Omental fat pad (tissue), 3 donors: ENCODE measurements at regions not wholly inside any gene's neighbourhood (a gene's known extent, or its start where the extent isn't known, plus 50 kb on each side); places are given as distances from the start of the nearest gene placed in this dataset.

Experiments
- ATAC-seq: fragments of 150-250 bp; one replicate; pipeline ENCODE4 v1.9.1; 2016; ENCODE audit warnings: mild to moderate bottlenecking, moderate library complexity; ENCODE audit not compliant: low FRiP score
- DNase-seq: peaks from one replicate; pipeline ENCODE4 v3.0.0-alpha.2; 2019; ENCODE audit warnings: low spot score
- CTCF ChIP-seq, 3 donors: fragments of 450-650 bp; IDR thresholded peaks; one replicate each; pipeline ENCODE4 v1.5.1; 2016 to 2017; ENCODE audit warnings: antibody characterized with exemption in 3 of 3, mild to moderate bottlenecking in 3 of 3, moderate library complexity in 2 of 3

DNA sequence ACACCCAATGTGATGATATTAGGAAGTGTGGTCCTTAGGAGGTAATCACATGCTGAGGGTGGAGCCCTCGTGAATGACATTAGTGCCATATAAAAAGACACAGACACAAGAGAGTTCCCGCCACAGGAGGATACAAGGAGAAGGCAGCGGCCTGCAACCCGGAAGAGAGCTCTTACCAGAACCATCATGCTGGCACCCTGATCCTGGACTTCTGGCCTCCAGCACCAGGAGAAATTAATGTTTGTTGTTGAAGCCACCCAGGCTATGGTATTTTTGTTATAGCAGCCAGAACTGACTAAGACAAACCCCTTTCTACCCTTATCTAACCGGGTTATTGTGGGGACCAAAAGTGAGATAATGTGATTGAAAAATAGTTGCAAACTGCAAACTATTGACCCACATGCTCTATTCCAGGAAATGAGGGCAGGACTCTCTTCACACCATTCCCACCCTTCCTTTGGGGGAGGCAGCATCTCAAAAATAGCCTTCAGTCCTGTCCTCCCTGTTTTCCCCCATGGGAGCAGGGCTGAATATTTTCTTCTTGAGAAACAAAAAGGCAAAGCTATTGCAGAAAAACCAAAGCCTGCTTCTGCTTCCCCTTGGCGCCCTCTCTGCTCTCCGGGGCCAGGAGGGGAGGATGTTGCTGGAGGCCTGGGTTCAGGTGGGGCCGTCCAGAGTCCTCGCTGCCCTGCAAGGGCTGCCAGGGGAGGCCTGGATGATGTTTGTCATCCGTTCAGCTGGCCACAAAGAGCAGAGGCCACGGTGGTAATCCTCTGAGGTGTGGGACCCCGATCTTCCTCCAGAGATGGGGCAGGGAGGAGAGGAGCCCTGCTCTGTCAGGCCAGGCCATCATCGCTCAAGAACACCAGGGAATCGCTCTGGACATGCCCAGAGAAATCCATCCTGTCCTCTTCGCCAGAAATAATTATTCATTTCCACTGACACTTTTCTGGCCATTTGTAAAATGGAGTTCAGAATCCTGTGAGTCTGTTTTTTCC, 73.8 kb upstream of the HAAO start:
- no peak for TF ChIP-seq CTCF (IDR thresholded peaks at IDR 0.05)
- ATAC-seq = peak; percentile 59
- no peak for DNase-seq

DNA sequence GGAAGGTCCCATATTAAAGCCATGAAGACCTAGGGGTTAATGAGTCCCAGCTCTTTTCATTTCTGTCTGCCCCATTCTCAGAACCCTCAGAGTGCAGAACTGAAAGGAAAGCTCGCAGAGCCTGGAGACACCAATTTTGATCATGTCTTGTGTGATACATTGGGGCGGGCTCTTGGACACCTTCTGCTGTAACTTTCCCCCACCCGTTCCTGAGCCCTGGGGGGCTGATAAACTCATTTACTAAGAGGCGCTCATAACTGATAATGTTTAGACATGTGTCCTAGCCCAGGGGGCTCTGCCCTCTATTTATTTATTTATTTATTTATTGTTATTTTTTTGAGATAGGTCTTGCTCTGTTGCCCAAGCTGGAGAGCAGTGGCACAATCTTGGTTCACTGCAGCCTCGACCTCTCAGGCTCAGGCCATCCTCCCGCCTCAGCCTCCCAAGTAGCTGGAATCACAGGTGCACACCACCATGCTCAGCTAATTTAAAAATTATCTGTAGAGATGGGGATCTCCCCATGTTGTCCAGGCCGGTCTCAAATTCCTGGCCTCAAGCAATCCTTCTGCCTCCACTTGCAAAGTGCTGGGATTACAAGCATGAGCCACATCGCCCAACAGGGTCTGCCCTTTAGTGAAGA, 72.4 kb upstream of the HAAO start:
- DNase-seq = no peak

DNA sequence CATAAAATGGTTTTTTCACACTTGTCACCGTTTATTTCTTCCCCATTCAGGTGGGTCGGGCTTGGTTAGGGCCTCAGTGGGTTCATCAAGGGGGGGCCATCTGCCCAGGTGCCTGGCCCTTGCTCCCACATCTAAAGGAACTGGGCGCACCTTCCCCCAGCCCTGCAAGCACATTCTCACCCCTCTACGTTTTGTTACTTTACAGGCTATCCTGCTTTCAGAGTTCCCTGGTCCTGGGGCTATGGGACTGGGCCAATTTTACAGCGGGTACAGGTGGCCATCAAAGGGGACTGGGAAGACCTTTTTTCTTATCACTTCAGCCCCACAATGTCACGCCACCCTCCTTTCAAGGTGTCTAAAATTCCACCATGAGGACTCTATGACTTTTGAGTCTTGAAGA, 71.8 kb upstream of the HAAO start:
- DNase-seq (no peak), ATAC-seq (no peak)
- no peak for TF ChIP-seq CTCF (IDR thresholded peaks at IDR 0.05)

More for the DNA sequence above, 72.4 kb upstream of the HAAO start:
- TF ChIP-seq CTCF (IDR thresholded peaks at IDR 0.05) = no peak
- no peak for ATAC-seq

GRCh38 chr2:42863751-42864150, 71.4 kb upstream of the HAAO start:
- ATAC-seq = no peak
- no peak for DNase-seq
- no peak for TF ChIP-seq CTCF (IDR thresholded peaks at IDR 0.05)

DNA sequence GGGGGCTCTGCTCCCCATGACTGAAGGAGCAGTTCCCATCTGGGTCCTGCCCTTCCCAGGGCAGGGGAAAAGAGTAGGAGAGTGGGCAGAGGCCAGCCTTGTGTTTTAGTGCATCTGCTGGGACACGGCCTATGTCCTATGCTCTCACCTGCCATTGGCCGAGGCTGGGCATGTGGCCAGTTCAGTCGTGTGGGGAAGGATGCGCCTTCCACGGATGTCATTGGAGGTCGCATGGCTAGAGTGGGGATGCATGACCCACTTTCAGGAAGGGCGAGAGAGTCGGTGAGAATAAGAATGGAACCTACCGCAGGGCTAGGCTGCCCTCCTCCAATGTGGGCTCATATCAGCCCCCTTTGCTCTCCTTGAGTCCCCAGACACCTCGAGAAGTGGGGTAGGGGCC, 70.9 kb upstream of the HAAO start:
- TF ChIP-seq CTCF (IDR thresholded peaks at IDR 0.05) = no peak
- DNase-seq (no peak), ATAC-seq (no peak)

- ATAC-seq (no peak), DNase-seq (no peak)
- TF ChIP-seq CTCF (IDR thresholded peaks at IDR 0.05) = no peak
Observed at GRCh38 chr2:42862669-42863185, 70.3 kb upstream of the HAAO start.
